Ovary (tissue), 7 donors: ENCODE measurements at regions not wholly inside any gene's neighbourhood (a gene's known extent, or its start where the extent isn't known, plus 50 kb on each side); places are given as distances from the start of the nearest gene placed in this dataset.

Source experiments
- DNase-seq, 5 donors: peaks; one replicate each; pipeline ENCODE4 v3.0.0-alpha.2; 2019 to 2020
- H3K27ac ChIP-seq, 2 donors: fragments of 200-600 bp; one replicate each; pipeline versions ENCODE4 v1.5.1 to v1.8.0; 2019 to 2022
- H3K27me3 ChIP-seq: fragments of 200-600 bp; one replicate; pipeline ENCODE4 v1.8.0; 2022
- H3K36me3 ChIP-seq: fragments of 200-600 bp; sonication (generic); one replicate; pipeline ENCODE4 v1.5.1; 2019
- H3K4me1 ChIP-seq: one replicate; pipeline ENCODE4 v1.8.1; 2013; ENCODE audit warnings: mild to moderate bottlenecking, moderate library complexity; ENCODE audit not compliant: insufficient read depth
- H3K4me3 ChIP-seq: fragments of 200-600 bp; sonication (generic); one replicate; pipeline ENCODE4 v1.5.1; 2017
- H3K9me3 ChIP-seq, 2 donors: fragments of 200-600 bp in 1 of 2; sonication (generic) in 1 of 2; one replicate each; pipeline versions ENCODE4 v1.5.1 to v1.8.1; 2013 to 2019; ENCODE audit warnings: mild to moderate bottlenecking in 1 of 2, moderate library complexity in 1 of 2
- CTCF ChIP-seq, 3 donors: fragments of 450-650 bp in 2 of 3; fragments of 200-600 bp in 1 of 3; IDR thresholded peaks; one replicate each; pipeline versions ENCODE4 v1.5.1 to v1.8.0; 2016 to 2022; ENCODE audit warnings: antibody characterized with exemption in 3 of 3, mild to moderate bottlenecking in 1 of 3
- EP300 ChIP-seq: sonication (generic); formaldehyde crosslinking; IDR thresholded peaks from one replicate; pipeline ENCODE4 v1.6.1; 2017; ENCODE audit warnings: antibody characterized with exemption
- POLR2A ChIP-seq: fragments of 450-650 bp; IDR thresholded peaks from one replicate; pipeline ENCODE4 v1.6.1; 2017; ENCODE audit warnings: antibody characterized with exemption, mild to moderate bottlenecking, moderate library complexity
- WGBS, 3 donors: extraction: QIAGEN DNeasy Blood & Tissue Kit in 1 of 3; methylation state at CpG; one replicate each; pipeline versions ENCODE4 v1.1.5 to v1.1.7; 2013 to 2017; 5-methylcytosine and 5-hydroxymethylcytosine counted together
- intact Hi-C, 4 donors: fragments of 100-400 bp; cut with DNase I; formaldehyde crosslinking; loops; one replicate each; pipeline versions ENCODE4 v1.11.0 to v1.15.1; 2022 to 2023
- donor health status: DM: no; HTN: no; CAD: no; lungs with moderate emphysema.
- donor health status: DM: no; HTN: no; CAD: no.
- donor health status: Bipolar disorder and iron deficiency.
- donor health status: DM: no; HTN: no; CAD: no.
- donor health status: DM: yes; HTN: yes; CAD: no.

DNA sequence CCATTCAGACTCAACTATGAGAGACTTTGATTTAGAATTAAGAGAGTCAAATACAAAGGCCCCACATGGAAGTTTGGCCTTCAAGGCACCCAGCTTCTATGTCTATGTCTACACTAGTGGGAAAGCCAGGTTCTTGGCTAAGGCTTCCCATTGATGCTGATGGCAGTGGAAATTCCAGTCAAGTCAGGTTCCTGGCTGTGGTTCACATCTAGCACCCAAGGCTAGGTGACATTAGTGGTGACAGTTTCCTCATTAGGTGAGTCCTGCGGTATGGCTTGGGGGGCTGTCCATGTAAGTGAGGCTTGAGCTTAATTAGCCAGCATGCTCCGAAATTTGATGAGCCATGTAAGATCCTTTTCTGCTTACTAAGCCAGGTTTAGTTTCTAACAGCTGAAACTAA is 460.9 kb downstream of the RMST start:
- intact Hi-C loops, result no loop called here
- Histone ChIP-seq H3K4me3 (no peak overlapping the region), H3K27me3 (no peaks in the 10 kb centered on the region), H3K27ac (no peak overlapping the region), H3K36me3 (no peaks in the 10 kb centered on the region), H3K9me3 (no peaks in the 10 kb centered on the region), H3K4me1 (no peaks in the 10 kb centered on the region)
- 86 to 94% (median 88%) methylated on average over 2 of the region's 2 CpGs for WGBS, 3 donors
- DNase-seq, result no peak
- no peak for TF ChIP-seq EP300
- no peak for TF ChIP-seq POLR2A
- no peak for TF ChIP-seq CTCF (IDR thresholded peaks at IDR 0.05)

DNA sequence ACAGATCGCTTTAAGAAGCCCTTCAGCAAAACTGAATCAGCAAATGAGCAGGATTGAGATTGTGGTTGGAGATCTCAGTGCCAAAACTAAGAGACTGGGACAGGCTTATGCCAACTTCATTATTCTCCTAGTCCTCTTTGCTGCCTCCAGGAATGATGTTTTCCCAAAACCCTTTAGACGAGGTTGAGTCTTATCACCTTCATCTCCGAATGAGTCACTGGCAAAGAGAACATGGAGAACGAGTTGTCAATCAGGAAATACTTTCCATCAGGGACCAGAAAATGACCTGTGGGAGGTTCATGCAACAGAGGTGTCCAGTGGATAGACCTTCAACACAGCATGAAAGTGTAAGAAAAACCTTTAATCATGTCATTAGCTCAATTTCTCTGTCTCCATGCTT is 461.5 kb downstream of the RMST start:
- TF ChIP-seq EP300 (no peak), CTCF (IDR thresholded peaks at IDR 0.05) (no peak), POLR2A (no peak)
- WGBS, 3 donors, result 67 to 73% (median 72%) methylated on average over 4 of the region's 4 CpGs
- H3K4me1 ChIP-seq, result no peaks in the 10 kb centered on the region
- no peaks in the 10 kb centered on the region for H3K27me3 ChIP-seq
- no peak overlapping the region for H3K27ac ChIP-seq
- DNase-seq, result no peak
- H3K36me3 ChIP-seq, result no peaks in the 10 kb centered on the region
- no peaks in the 10 kb centered on the region for H3K9me3 ChIP-seq
- intact Hi-C loops, result no loop called here
- H3K4me3 ChIP-seq, result no peak overlapping the region

- Histone ChIP-seq H3K27me3 (no peaks in the 10 kb centered on the region), H3K4me1 (no peaks in the 10 kb centered on the region), H3K36me3 (no peaks in the 10 kb centered on the region), H3K9me3 (no peaks in the 10 kb centered on the region), H3K4me3 (no peak overlapping the region), H3K27ac (no peak overlapping the region)
- no peak for TF ChIP-seq CTCF (IDR thresholded peaks at IDR 0.05)
- no peak for TF ChIP-seq EP300
- TF ChIP-seq POLR2A, result no peak
- WGBS, 3 donors, result 81 to 83% (median 82%) methylated on average over 6 of the region's 6 CpGs
- intact Hi-C loops, result no loop called here
- no peak for DNase-seq
Measured at GRCh38 chr12:97927977-97928376, 465.4 kb downstream of the RMST start.

GRCh38 chr12:97936165-97936564 is 473.6 kb downstream of the RMST start:
- WGBS, 3 donors, result 62 to 67% (median 64%) methylated on average over 5 of the region's 5 CpGs
- Histone ChIP-seq H3K27me3 (no peaks in the 10 kb centered on the region), H3K4me3 (no peak overlapping the region), H3K27ac (no peak overlapping the region), H3K36me3 (no peaks in the 10 kb centered on the region), H3K4me1 (no peaks in the 10 kb centered on the region), H3K9me3 (no peaks in the 10 kb centered on the region)
- intact Hi-C loops, result no loop called here
- DNase-seq, result no peak
- TF ChIP-seq EP300 (no peak), POLR2A (no peak), CTCF (IDR thresholded peaks at IDR 0.05) (no peak)

- DNase-seq, result no peak
- no peak overlapping the region for H3K4me3 ChIP-seq
- no peaks in the 10 kb centered on the region for H3K27me3 ChIP-seq
- H3K9me3 ChIP-seq, result no peaks in the 10 kb centered on the region
- no peak for TF ChIP-seq EP300
- TF ChIP-seq CTCF (IDR thresholded peaks at IDR 0.05), result no peak
- H3K4me1 ChIP-seq, result no peaks in the 10 kb centered on the region
- intact Hi-C loops, result no loop called here
- no peaks in the 10 kb centered on the region for H3K36me3 ChIP-seq
- H3K27ac ChIP-seq, result no peak overlapping the region
Measured at GRCh38 chr12:97938031-97938430, 475.4 kb downstream of the RMST start.
